H1 (cell line): ENCODE measurements at regions not wholly inside any gene's neighbourhood (a gene's known extent, or its start where the extent isn't known, plus 50 kb on each side); places are given as distances from the start of the nearest gene placed in this dataset.

Source experiments
- CTCF ChIA-PET: fragments of 300-600 bp; sonication (Branson Sonifier 250); formaldehyde crosslinking; loops from one replicate; lab custom pipeline; 2021; ENCODE audit not compliant: partially characterized antibody; lab: Charles Lee
- POLR2A ChIA-PET: fragments of 300-600 bp; sonication (Branson Sonifier 250); formaldehyde crosslinking; loops from one replicate; lab custom pipeline; 2021; ENCODE audit warnings: inconsistent platforms; ENCODE audit not compliant: partially characterized antibody; lab: Charles Lee
- DNase-seq, 2 experiments: peaks; one replicate each; pipeline versions ENCODE4 v3.0.0 to v3.0.0-alpha.2; 2010 to 2022; ENCODE audit warnings: low spot score in 2 of 2, low read depth in 1 of 2, mixed read lengths in 1 of 2
- FAIRE-seq: peaks from 2 replicates; lab custom pipeline; 2011; peaks lifted over from hg19 to GRCh38; lab: Jason Lieb, UNC
- H2AFZ ChIP-seq: 2 replicates; pipeline ENCODE4 v1.8.1; 2012; ENCODE audit warnings: low read length, inconsistent platforms
- H2AK5ac ChIP-seq: 2 replicates; pipeline ENCODE4 v1.6.1; 2013; ENCODE audit warnings: low read depth, low read length
- H2BK120ac ChIP-seq: replicated peaks from 2 replicates; pipeline ENCODE3; 2013; ENCODE audit warnings: low read depth, low read length, inconsistent platforms
- H2BK12ac ChIP-seq: 2 replicates; pipeline ENCODE4 v1.6.1; 2013; ENCODE audit warnings: low read depth, low read length
- H2BK15ac ChIP-seq: 2 replicates; pipeline ENCODE4 v1.6.1; 2013; ENCODE audit warnings: low read length
- H2BK20ac ChIP-seq: 2 replicates; pipeline ENCODE4 v1.6.1; 2013; ENCODE audit warnings: low read length
- H2BK5ac ChIP-seq: 2 replicates; pipeline ENCODE4 v1.6.1; 2013; ENCODE audit warnings: low read depth, low read length
- H3K14ac ChIP-seq: 2 replicates; pipeline ENCODE4 v1.6.1; 2013; ENCODE audit warnings: inconsistent platforms; ENCODE audit not compliant: insufficient read length
- H3K18ac ChIP-seq: 2 replicates; pipeline ENCODE4 v1.6.1; 2013; ENCODE audit warnings: low read length; ENCODE audit errors: extremely low read depth
- H3K23ac ChIP-seq: 2 replicates; pipeline ENCODE4 v1.6.1; 2013; ENCODE audit warnings: inconsistent platforms; ENCODE audit not compliant: insufficient read length
- H3K23me2 ChIP-seq: 2 replicates; pipeline ENCODE4 v1.6.1; 2013; ENCODE audit warnings: low read depth, low read length
- H3K27ac ChIP-seq: 2 replicates; pipeline ENCODE4 v1.6.1; 2011; ENCODE audit warnings: low read depth, low read length, inconsistent platforms
- H3K27me3 ChIP-seq, 4 experiments: replicated peaks in 1 of 4; 1 replicate in 1 of 4; 2 replicates in 3 of 4; pipeline versions ENCODE4 v1.6.1 to v1.8.1; 2011 to 2013; ENCODE audit warnings: low read length in 3 of 4, mild to moderate bottlenecking in 3 of 4, inconsistent platforms in 2 of 4, mixed read lengths in 2 of 4, moderate library complexity in 1 of 4; ENCODE audit not compliant: control insufficient read depth in 3 of 4, insufficient read depth in 3 of 4; ENCODE audit errors: extremely low read depth in 1 of 4
- H3K36me3 ChIP-seq, 4 experiments: 2 replicates each; pipeline versions ENCODE4 v1.6.1 to v1.8.1; 2011 to 2013; ENCODE audit warnings: mild to moderate bottlenecking in 4 of 4, low read length in 3 of 4, moderate library complexity in 2 of 4, control low read depth in 1 of 4, inconsistent platforms in 1 of 4; ENCODE audit not compliant: insufficient read depth in 4 of 4, control insufficient read depth in 2 of 4
- H3K4ac ChIP-seq: replicated peaks from 2 replicates; pipeline ENCODE3; 2013; ENCODE audit warnings: low read length, low read depth, mixed read lengths, inconsistent platforms; ENCODE audit not compliant: insufficient read length
- H3K4me1 ChIP-seq, 4 experiments: replicated peaks in 1 of 4; 1 replicate in 1 of 4; 2 replicates in 3 of 4; pipeline versions ENCODE4 v1.6.1 to v1.8.1; 2011 to 2013; ENCODE audit warnings: low read length in 3 of 4, inconsistent platforms in 2 of 4, mixed read lengths in 1 of 4; ENCODE audit not compliant: insufficient read depth in 4 of 4, control insufficient read depth in 3 of 4
- H3K4me2 ChIP-seq, 2 experiments: 2 replicates each; pipeline versions ENCODE4 v1.6.1 to v1.8.1; 2011 to 2013; ENCODE audit warnings: low read depth in 2 of 2, low read length in 2 of 2, control low read depth in 1 of 2, inconsistent platforms in 1 of 2, mild to moderate bottlenecking in 1 of 2; ENCODE audit not compliant: insufficient read depth in 1 of 2
- H3K4me3 ChIP-seq, 4 experiments: fragments of 200-600, 300-600 bp in 1 of 4; sonication (generic), shearing (Covaris generic), sonication (Bioruptor Twin) in 1 of 4; 2 replicates each; pipeline versions ENCODE4 v1.5.1 to v1.8.1; 2011 to 2016; ENCODE audit warnings: low read length in 4 of 4, low read depth in 3 of 4, control low read depth in 2 of 4, inconsistent platforms in 2 of 4, mild to moderate bottlenecking in 2 of 4, mixed read lengths in 1 of 4, moderate library complexity in 1 of 4; ENCODE audit not compliant: insufficient read depth in 2 of 4; ENCODE audit errors: extremely low read depth in 1 of 4
- H3K56ac ChIP-seq: replicated peaks from 2 replicates; pipeline ENCODE3; 2013; ENCODE audit warnings: low read depth, mild to moderate bottlenecking, mixed read lengths, low read length, inconsistent platforms; ENCODE audit not compliant: insufficient read length
- H3K79me1 ChIP-seq: 2 replicates; pipeline ENCODE4 v1.6.1; 2013; ENCODE audit warnings: low read depth, low read length, control low read depth
- H3K79me2 ChIP-seq, 2 experiments: 2 replicates each; pipeline versions ENCODE4 v1.6.1 to v1.8.1; 2012 to 2013; ENCODE audit warnings: low read length in 2 of 2, mild to moderate bottlenecking in 2 of 2, inconsistent platforms in 1 of 2; ENCODE audit not compliant: insufficient read depth in 2 of 2, control insufficient read depth in 1 of 2
- H3K9ac ChIP-seq, 4 experiments: replicated peaks in 1 of 4; 1 replicate in 1 of 4; 2 replicates in 3 of 4; pipeline versions ENCODE4 v1.6.1 to v1.8.1; 2011 to 2013; ENCODE audit warnings: low read depth in 3 of 4, low read length in 3 of 4, control low read depth in 2 of 4, mild to moderate bottlenecking in 2 of 4, moderate library complexity in 2 of 4, inconsistent platforms in 1 of 4; ENCODE audit errors: extremely low read depth in 1 of 4
- H3K9me3 ChIP-seq, 2 experiments: 2 replicates each; pipeline versions ENCODE4 v1.6.1 to v1.8.1; 2012 to 2013; ENCODE audit warnings: mild to moderate bottlenecking in 2 of 2, moderate library complexity in 2 of 2, control low read depth in 1 of 2, inconsistent platforms in 1 of 2, low read depth in 1 of 2, low read length in 1 of 2, mixed read lengths in 1 of 2; ENCODE audit not compliant: insufficient read depth in 2 of 2
- H4K20me1 ChIP-seq, 2 experiments: replicated peaks in 1 of 2; 2 replicates each; pipeline versions ENCODE3 to v1.8.1; 2011 to 2013; ENCODE audit warnings: inconsistent platforms in 2 of 2, low read length in 2 of 2, mild to moderate bottlenecking in 1 of 2; ENCODE audit not compliant: insufficient read depth in 2 of 2, control insufficient read depth in 1 of 2
- H4K5ac ChIP-seq: 2 replicates; pipeline ENCODE4 v1.6.1; 2013; ENCODE audit warnings: low read length, low read depth, mixed read lengths, inconsistent platforms; ENCODE audit not compliant: insufficient read length
- H4K8ac ChIP-seq: 2 replicates; pipeline ENCODE4 v1.8.0; 2013; ENCODE audit warnings: mild to moderate bottlenecking, moderate library complexity, low read length, inconsistent platforms; ENCODE audit not compliant: insufficient read depth; ENCODE audit errors: extremely low read depth
- H4K91ac ChIP-seq: replicated peaks from 2 replicates; pipeline ENCODE3; 2013; ENCODE audit warnings: low read length, mixed read lengths, inconsistent platforms; ENCODE audit not compliant: insufficient read length
- ATF2 ChIP-seq: IDR thresholded peaks from 2 replicates; pipeline ENCODE4 v1.6.1; 2012; ENCODE audit warnings: low read length, inconsistent platforms
- BRCA1 ChIP-seq: IDR thresholded peaks from 2 replicates; pipeline ENCODE4 v1.6.1; 2012; ENCODE audit warnings: low read depth, low read length, improper control_type of control experiment
- CHD1 ChIP-seq: IDR thresholded peaks from 2 replicates; pipeline ENCODE4 v1.6.1; 2012; ENCODE audit warnings: low read depth, low read length, improper control_type of control experiment
- MAFK ChIP-seq: IDR thresholded peaks from 2 replicates; pipeline ENCODE4 v1.6.1; 2012; ENCODE audit warnings: low read depth, mild to moderate bottlenecking, improper control_type of control experiment, low read length
- POLR2AphosphoS5 ChIP-seq: IDR thresholded peaks from 2 replicates; pipeline ENCODE4 v1.6.1; 2011; ENCODE audit warnings: low read depth, low read length
- POU5F1 ChIP-seq: IDR thresholded peaks from 2 replicates; pipeline ENCODE4 v1.6.1; 2011; ENCODE audit warnings: low read depth, mild to moderate bottlenecking, low read length, moderate library complexity
- RAD21 ChIP-seq, 2 experiments: IDR thresholded peaks in 1 of 2; conservative IDR thresholded peaks in 1 of 2; 2 replicates each; pipeline ENCODE4 v1.6.1; 2011; ENCODE audit warnings: low read depth in 2 of 2, low read length in 2 of 2, improper control_type of control experiment in 1 of 2, inconsistent platforms in 1 of 2, mild to moderate bottlenecking in 1 of 2, moderate library complexity in 1 of 2
- SIX5 ChIP-seq: IDR thresholded peaks from 2 replicates; pipeline ENCODE4 v1.6.1; 2011; ENCODE audit warnings: mild to moderate bottlenecking, low read depth, low read length
- SP2 ChIP-seq: IDR thresholded peaks from 2 replicates; pipeline ENCODE4 v1.6.1; 2012; ENCODE audit warnings: mild to moderate bottlenecking, low read length, inconsistent platforms
- SRF ChIP-seq: IDR thresholded peaks from 2 replicates; pipeline ENCODE4 v1.6.1; 2011; ENCODE audit warnings: mild to moderate bottlenecking, low read depth, low read length, moderate library complexity
- SUZ12 ChIP-seq: fragments of 200-600 bp; sonication (generic); IDR thresholded peaks from 2 replicates; pipeline ENCODE4 v1.6.1; 2012; ENCODE audit warnings: mild to moderate bottlenecking, inconsistent platforms, low read length, moderate library complexity, mixed read lengths
- TEAD4 ChIP-seq: IDR thresholded peaks from 2 replicates; pipeline ENCODE4 v1.6.1; 2012; ENCODE audit warnings: low read depth, low read length, inconsistent platforms, mixed read lengths
- YY1 ChIP-seq: IDR thresholded peaks from 2 replicates; pipeline ENCODE4 v1.6.1; 2011; ENCODE audit warnings: low read depth, mild to moderate bottlenecking, low read length
- ZNF274 ChIP-seq: IDR thresholded peaks from 2 replicates; pipeline ENCODE4 v1.7.0; 2012; ENCODE audit warnings: low read length, borderline replicate concordance; ENCODE audit errors: extremely low read depth
- WGBS, 2 experiments: shearing (Covaris generic) in 1 of 2; methylation state at CpG; one replicate each; pipeline versions ENCODE4 v1.1.6 to v1.1.7; 2013 to 2015; ENCODE audit warnings: low lambda C conversion rate in 2 of 2, mixed read lengths in 2 of 2, inconsistent platforms in 1 of 2, low coverage in 1 of 2, missing lambda C conversion rate in 1 of 2; ENCODE audit not compliant: insufficient replicate concordance in 2 of 2, insufficient coverage in 1 of 2, insufficient read length in 1 of 2; ENCODE audit errors: extremely low coverage in 1 of 2, missing lambda C conversion rate in 1 of 2; 5-methylcytosine and 5-hydroxymethylcytosine counted together

DNA sequence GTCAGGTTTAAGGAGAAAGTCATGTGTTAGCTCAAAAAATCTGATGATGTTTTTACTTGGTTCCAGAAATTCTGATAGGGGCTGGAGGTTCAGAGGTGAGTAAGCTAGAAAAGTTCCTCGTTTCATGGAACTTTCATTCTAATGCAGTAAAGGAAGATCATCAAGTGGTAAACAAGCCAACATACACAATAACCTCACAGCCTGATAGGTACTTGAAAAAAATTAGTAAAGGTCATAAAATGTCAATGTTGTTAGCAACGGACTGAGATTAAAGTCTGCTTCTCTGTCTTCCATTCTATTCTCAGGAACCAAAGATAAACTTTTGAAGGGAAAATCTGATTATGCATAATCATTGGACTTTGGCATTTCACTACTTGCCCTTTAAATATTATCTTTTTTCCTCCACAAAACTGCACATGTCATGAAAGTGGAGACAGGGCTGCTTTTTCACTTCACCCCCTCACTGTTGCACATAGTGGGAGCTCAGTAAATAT, 165.4 kb upstream of the MAF start:
- no peak overlapping the region for H2BK120ac ChIP-seq
- no peak for DNase-seq
- H3K23ac ChIP-seq = no peak overlapping the region
- ChIA-PET POLR2A (no interaction called here), CTCF (interaction anchor here (0.7 to 1.3 kb wide), 4 partner anchors 93 to 319 kb away, joined by 3 to 6 read pairs (median 3); no protein-coding TSS in a partner anchor)
- no peaks in the 10 kb centered on the region for H3K36me3 ChIP-seq
- H3K27ac ChIP-seq = no peak overlapping the region
- H3K4ac ChIP-seq = no peak overlapping the region
- no peak for FAIRE-seq
- H2BK5ac ChIP-seq = no peak overlapping the region
- WGBS, 2 experiments = 85% methylated on average over 2 of the region's 2 CpGs; no CpG with 5 or more reads in 1 of the 2 experiments
- no peaks in the 10 kb centered on the region for H3K9me3 ChIP-seq
- H3K27me3 ChIP-seq = 0 out of 7 replicates have a peak, but pooled peaks cover 0 to 3% (median 0%) of the 10 kb centered on the region in 4 experiments
- H3K23me2 ChIP-seq = peaks cover 4% of the 10 kb centered on the region; the same call in 1 of the 2 replicates
- no peak overlapping the region for H2BK20ac ChIP-seq
- no peak overlapping the region for H4K8ac ChIP-seq
- H2AFZ ChIP-seq = no peak overlapping the region
- no peak overlapping the region for H3K14ac ChIP-seq
- H3K79me1 ChIP-seq = no peaks in the 10 kb centered on the region
- no peaks in the 10 kb centered on the region for H4K20me1 ChIP-seq
- H3K4me2 ChIP-seq = no peak overlapping the region
- H3K4me3 ChIP-seq = no peak overlapping the region
- no peak overlapping the region for H3K56ac ChIP-seq
- H2BK12ac ChIP-seq = no peak overlapping the region
- no peak overlapping the region for H2AK5ac ChIP-seq
- no peak overlapping the region for H3K18ac ChIP-seq
- no peak overlapping the region for H2BK15ac ChIP-seq
- no peaks in the 10 kb centered on the region for H3K79me2 ChIP-seq
- no peak overlapping the region for H4K91ac ChIP-seq
- no peak overlapping the region for H4K5ac ChIP-seq
- peaks cover 0 to 7% (median 2%) of the 10 kb centered on the region in 4 experiments; a peak in 4 of 7 replicates for H3K4me1 ChIP-seq
- no peak overlapping the region for H3K9ac ChIP-seq
- TF ChIP-seq POU5F1 = no peak
- TF ChIP-seq ZNF274 = no peak
- TF ChIP-seq SRF = no peak
- TF ChIP-seq BRCA1 = no peak
- TF ChIP-seq ATF2 = no peak
- TF ChIP-seq CHD1 = no peak
- TF ChIP-seq MAFK = no peak
- TF ChIP-seq SP2 = no peak
- TF ChIP-seq SUZ12 = no peak
- TF ChIP-seq TEAD4 = no peak
- TF ChIP-seq POLR2AphosphoS5 = no peak
- TF ChIP-seq YY1 = no peak
- TF ChIP-seq SIX5 = no peak
- no peak for TF ChIP-seq RAD21 (IDR thresholded peaks at IDR 0.05 in 1 of 2, conservative IDR thresholded peaks at IDR 0.05 in 1 of 2; ENCODE audit: low read depth in 2 of 2, low read length in 2 of 2)
